WTC11 (cell line): ENCODE measurements at regions not wholly inside any gene's neighbourhood (a gene's known extent, or its start where the extent isn't known, plus 50 kb on each side); places are given as distances from the start of the nearest gene placed in this dataset.

Experiments
- ATAC-seq: fragments of 200-7000 bp; cut with Tn5 transposase; 2 replicates; pipeline ENCODE4 v1.10.0; 2021; ENCODE audit warnings: mild to moderate bottlenecking, moderate library complexity
- CTCF ChIA-PET: fragments of 300-600 bp; sonication (Branson Sonifier 250); formaldehyde crosslinking; loops from one replicate; lab custom pipeline; 2021; ENCODE audit warnings: antibody characterized with exemption; lab: Charles Lee
- POLR2A ChIA-PET: fragments of 350-600 bp; sonication (Branson Sonifier 250); formaldehyde crosslinking; loops from one replicate; lab custom pipeline; 2021; ENCODE audit warnings: antibody characterized with exemption; lab: Charles Lee
- DNase-seq: peaks from one replicate; pipeline ENCODE4 v3.0.0; 2021; ENCODE audit warnings: low spot score
- H3K27ac Mint-ChIP-seq: 2 replicates; pipeline ENCODE4 v1.8.0; 2021; ENCODE audit warnings: mixed read lengths
- H3K27me3 Mint-ChIP-seq: 2 replicates; pipeline ENCODE4 v1.8.0; 2021; ENCODE audit warnings: low read depth, mild to moderate bottlenecking, moderate library complexity, mixed read lengths
- H3K36me3 Mint-ChIP-seq: 2 replicates; pipeline ENCODE4 v1.8.0; 2021; ENCODE audit warnings: mixed read lengths
- H3K4me1 Mint-ChIP-seq: 2 replicates; pipeline ENCODE4 v1.8.0; 2022; ENCODE audit warnings: mixed read lengths
- H3K4me3 Mint-ChIP-seq: 2 replicates; pipeline ENCODE4 v1.8.0; 2021; ENCODE audit warnings: mild to moderate bottlenecking, moderate library complexity, mixed read lengths
- H3K9me3 Mint-ChIP-seq: 2 replicates; pipeline ENCODE4 v1.8.0; 2021; ENCODE audit warnings: mixed read lengths
- CBFB ChIP-seq: sonication (generic); formaldehyde crosslinking; IDR thresholded peaks from 2 replicates; pipeline ENCODE4 v1.8.1; 2022; ENCODE audit warnings: mild to moderate bottlenecking, low read depth, missing genetic modification reagents
- CREM ChIP-seq: sonication (generic); formaldehyde crosslinking; IDR thresholded peaks from 2 replicates; pipeline ENCODE4 v1.8.1; 2022; ENCODE audit warnings: mild to moderate bottlenecking, missing genetic modification reagents, moderate library complexity
- E2F5 ChIP-seq: sonication (generic); formaldehyde crosslinking; IDR thresholded peaks from 2 replicates; pipeline ENCODE4 v1.8.1; 2022; ENCODE audit warnings: mild to moderate bottlenecking, moderate library complexity, missing genetic modification reagents
- ETV6 ChIP-seq: sonication (generic); formaldehyde crosslinking; IDR thresholded peaks from 2 replicates; pipeline ENCODE4 v1.8.1; 2022; ENCODE audit warnings: mild to moderate bottlenecking, missing genetic modification reagents
- GTF2I ChIP-seq: fragments of 250-450 bp; sonication (Bioruptor Pico); conservative IDR thresholded peaks from 2 replicates; pipeline ENCODE4 v1.4.0; 2021; ENCODE audit warnings: mild to moderate bottlenecking
- MLX ChIP-seq: sonication (generic); formaldehyde crosslinking; IDR thresholded peaks from 2 replicates; pipeline ENCODE4 v1.8.1; 2023; ENCODE audit warnings: mild to moderate bottlenecking, missing genetic modification reagents, moderate library complexity
- MXD4 ChIP-seq: fragments of 250-450 bp; sonication (Bioruptor Pico); IDR thresholded peaks from 2 replicates; pipeline ENCODE4 v1.8.0; 2021; ENCODE audit warnings: mild to moderate bottlenecking, moderate library complexity, borderline replicate concordance
- NFATC4 ChIP-seq: fragments of 250-450 bp; sonication (Bioruptor Pico); IDR thresholded peaks from 2 replicates; pipeline ENCODE4 v1.9.0; 2021; ENCODE audit warnings: mild to moderate bottlenecking
- NR3C1 ChIP-seq: sonication (generic); formaldehyde crosslinking; conservative IDR thresholded peaks from 2 replicates; pipeline ENCODE4 v1.8.1; 2023; ENCODE audit warnings: low read depth, mild to moderate bottlenecking, missing genetic modification reagents
- OVOL2 ChIP-seq: fragments of 250-450 bp; sonication (Bioruptor Pico); IDR thresholded peaks from 2 replicates; pipeline ENCODE4 v1.9.0; 2021; ENCODE audit warnings: mild to moderate bottlenecking, borderline replicate concordance
- PRDM15 ChIP-seq: sonication (generic); formaldehyde crosslinking; IDR thresholded peaks from 2 replicates; pipeline ENCODE4 v1.8.0; 2022; ENCODE audit warnings: missing genetic modification reagents
- PREB ChIP-seq: sonication (generic); formaldehyde crosslinking; IDR thresholded peaks from 2 replicates; pipeline ENCODE4 v1.8.1; 2022; ENCODE audit warnings: mild to moderate bottlenecking, missing genetic modification reagents, moderate library complexity, borderline replicate concordance
- RORB ChIP-seq: fragments of 250-450 bp; sonication (Bioruptor Pico); IDR thresholded peaks from 2 replicates; pipeline ENCODE4 v1.9.0; 2021; ENCODE audit warnings: mild to moderate bottlenecking
- TCF7 ChIP-seq: sonication (generic); formaldehyde crosslinking; IDR thresholded peaks from 2 replicates; pipeline ENCODE4 v1.8.0; 2022; ENCODE audit warnings: mild to moderate bottlenecking, low read depth, missing genetic modification reagents, moderate library complexity
- TEAD1 ChIP-seq: sonication (generic); formaldehyde crosslinking; IDR thresholded peaks from 2 replicates; pipeline ENCODE4 v1.8.0; 2022; ENCODE audit warnings: mild to moderate bottlenecking, missing genetic modification reagents
- USF1 ChIP-seq: sonication (generic); formaldehyde crosslinking; IDR thresholded peaks from 2 replicates; pipeline ENCODE4 v1.8.0; 2022; ENCODE audit warnings: mild to moderate bottlenecking, missing genetic modification reagents
- ZBTB21 ChIP-seq: sonication (generic); formaldehyde crosslinking; IDR thresholded peaks from 2 replicates; pipeline ENCODE4 v1.8.1; 2023; ENCODE audit warnings: mild to moderate bottlenecking, missing genetic modification reagents, borderline replicate concordance
- ZNF138 ChIP-seq: sonication (generic); formaldehyde crosslinking; conservative IDR thresholded peaks from 2 replicates; pipeline ENCODE4 v1.8.1; 2022; ENCODE audit warnings: mild to moderate bottlenecking, moderate library complexity, missing genetic modification reagents
- ZNF263 ChIP-seq: sonication (generic); formaldehyde crosslinking; IDR thresholded peaks from 2 replicates; pipeline ENCODE4 v1.8.1; 2022; ENCODE audit warnings: low read depth, mild to moderate bottlenecking, moderate library complexity, missing genetic modification reagents
- ZNF423 ChIP-seq: fragments of 250-450 bp; sonication (Bioruptor Pico); IDR thresholded peaks from 2 replicates; pipeline ENCODE4 v2.1.2; 2022; ENCODE audit warnings: mild to moderate bottlenecking, moderate library complexity
- TF ChIP-seq, protein P1 (sequence below): sonication (generic); formaldehyde crosslinking; IDR thresholded peaks from 2 replicates; pipeline ENCODE4 v1.8.1; 2022; ENCODE audit warnings: low read depth, mild to moderate bottlenecking, moderate library complexity, missing genetic modification reagents, borderline replicate concordance
- TF ChIP-seq, protein P2 (sequence below): sonication (generic); formaldehyde crosslinking; conservative IDR thresholded peaks from 2 replicates; pipeline ENCODE4 v1.8.1; 2022; ENCODE audit warnings: mild to moderate bottlenecking, missing genetic modification reagents

GRCh38 chrX:95884186-95884585 lies 800.5 kb upstream of the DIAPH2 start (continued):
- TF ChIP-seq ETV6 (no peak), E2F5 (CRISPR knock-in tag) (no peak), CBFB (CRISPR knock-in tag) (no peak)
- TF ChIP-seq, protein P1, sequence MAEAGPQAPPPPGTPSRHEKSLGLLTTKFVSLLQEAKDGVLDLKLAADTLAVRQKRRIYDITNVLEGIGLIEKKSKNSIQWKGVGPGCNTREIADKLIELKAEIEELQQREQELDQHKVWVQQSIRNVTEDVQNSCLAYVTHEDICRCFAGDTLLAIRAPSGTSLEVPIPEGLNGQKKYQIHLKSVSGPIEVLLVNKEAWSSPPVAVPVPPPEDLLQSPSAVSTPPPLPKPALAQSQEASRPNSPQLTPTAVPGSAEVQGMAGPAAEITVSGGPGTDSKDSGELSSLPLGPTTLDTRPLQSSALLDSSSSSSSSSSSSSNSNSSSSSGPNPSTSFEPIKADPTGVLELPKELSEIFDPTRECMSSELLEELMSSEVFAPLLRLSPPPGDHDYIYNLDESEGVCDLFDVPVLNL (CRISPR knock-in tag) = no peak

DNA sequence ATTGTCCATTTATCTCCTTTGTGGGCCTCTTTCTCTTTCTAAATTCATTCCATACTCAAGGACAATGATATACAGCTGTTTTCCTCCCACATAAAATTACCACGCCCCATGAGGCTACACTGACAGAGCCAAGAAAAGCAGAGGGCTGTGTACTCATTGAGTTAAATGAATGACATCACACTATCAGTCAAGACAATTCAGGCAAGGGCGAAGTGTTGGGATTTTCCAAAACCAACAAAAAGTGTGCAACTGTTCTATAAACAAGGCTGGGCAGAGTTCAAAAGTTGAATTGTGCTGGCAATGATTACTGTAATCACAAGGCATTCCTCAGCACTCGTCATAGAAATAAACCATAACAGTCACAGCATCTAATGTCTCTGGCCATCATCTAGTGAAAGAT lies 799.6 kb upstream of the DIAPH2 start:
- TF ChIP-seq ZNF263 = no peak
- TF ChIP-seq PRDM15 (CRISPR knock-in tag) = no peak
- no peak for TF ChIP-seq OVOL2 (CRISPR knock-in tag)
- TF ChIP-seq ZNF423 (CRISPR knock-in tag) = no peak
- no peak for TF ChIP-seq ZNF138 (CRISPR knock-in tag)
- TF ChIP-seq USF1 (CRISPR knock-in tag) = no peak
- TF ChIP-seq PREB (CRISPR knock-in tag) = no peak
- TF ChIP-seq GTF2I (CRISPR knock-in tag) = no peak
- TF ChIP-seq RORB (CRISPR knock-in tag) = no peak
- no peak for TF ChIP-seq TEAD1 (CRISPR knock-in tag)
- TF ChIP-seq NFATC4 (CRISPR knock-in tag) = no peak
- TF ChIP-seq ZBTB21 (CRISPR knock-in tag) = no peak
- no peak for TF ChIP-seq TCF7 (CRISPR knock-in tag)
- TF ChIP-seq, protein P2, sequence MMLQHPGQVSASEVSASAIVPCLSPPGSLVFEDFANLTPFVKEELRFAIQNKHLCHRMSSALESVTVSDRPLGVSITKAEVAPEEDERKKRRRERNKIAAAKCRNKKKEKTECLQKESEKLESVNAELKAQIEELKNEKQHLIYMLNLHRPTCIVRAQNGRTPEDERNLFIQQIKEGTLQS = no peak
- TF ChIP-seq ETV6 = no peak
- TF ChIP-seq MXD4 (CRISPR knock-in tag) = no peak
- TF ChIP-seq NR3C1 (CRISPR knock-in tag) = no peak
- no peak for TF ChIP-seq CREM
- TF ChIP-seq MLX (CRISPR knock-in tag) = no peak
- Mint-ChIP-seq H3K4me3 (no peak overlapping the region), H3K27ac (no peak overlapping the region), H3K9me3 (no peaks in the 10 kb centered on the region), H3K36me3 (no peaks in the 10 kb centered on the region), H3K4me1 (no peaks in the 10 kb centered on the region), H3K27me3 (no peaks in the 10 kb centered on the region)
- no peak for ATAC-seq
- DNase-seq = no peak
- CTCF ChIA-PET = no interaction called here
- POLR2A ChIA-PET = no interaction called here
